SK-N-MC (cell line): ENCODE measurements at regions not wholly inside any gene's neighbourhood (a gene's known extent, or its start where the extent isn't known, plus 50 kb on each side); places are given as distances from the start of the nearest gene placed in this dataset.

ENCODE experiments used
- EZH2 ChIP-seq: fragments of 200-600 bp; sonication (generic); IDR thresholded peaks from one replicate; pipeline ENCODE4 v1.6.1; 2017; ENCODE audit warnings: antibody characterized with exemption
- FOXP2 ChIP-seq: optimal IDR thresholded peaks from 2 replicates; pipeline ENCODE3; 2011; ENCODE audit warnings: mild to moderate bottlenecking, moderate library complexity; ENCODE audit not compliant: insufficient read depth; ENCODE audit errors: extremely low read length, control extremely low read depth
- POLR2AphosphoS5 ChIP-seq: IDR thresholded peaks from 2 replicates; pipeline ENCODE4 v1.6.1; 2012; ENCODE audit warnings: mild to moderate bottlenecking, low read depth, low read length, borderline replicate concordance

- TF ChIP-seq FOXP2 (no peak), EZH2 (no peak), POLR2AphosphoS5 (no peak)
These were observed 70.5 kb upstream of the SPTLC1 start for GRCh38 chr9:92185681-92186080.
